ENCODE measurements at regions not wholly inside any gene's neighbourhood (a gene's known extent, or its start where the extent isn't known, plus 50 kb on each side); places are given as distances from the start of the nearest gene placed in this dataset.

DNA sequence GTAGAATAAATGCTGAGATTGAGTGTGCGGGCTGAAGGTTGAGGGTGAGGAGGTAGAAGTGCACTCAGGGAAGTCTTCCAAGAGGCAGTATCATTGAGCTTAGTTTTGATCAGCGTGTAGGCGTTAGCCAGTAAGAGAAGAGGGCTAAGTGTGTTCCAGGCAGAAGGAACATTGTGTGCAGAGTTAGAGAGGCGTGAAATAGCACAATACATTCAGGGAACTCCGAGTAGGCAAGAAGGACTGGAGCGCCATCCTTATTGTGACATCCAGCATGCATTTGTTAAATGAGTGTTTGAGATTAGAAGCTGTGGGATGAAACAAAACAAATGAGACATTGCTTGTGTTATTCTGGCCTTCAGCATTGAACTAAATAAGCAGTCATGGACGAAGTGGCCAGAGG, 140.9 kb upstream of the MKLN1 start:
- DNase-seq = no peak

DNA sequence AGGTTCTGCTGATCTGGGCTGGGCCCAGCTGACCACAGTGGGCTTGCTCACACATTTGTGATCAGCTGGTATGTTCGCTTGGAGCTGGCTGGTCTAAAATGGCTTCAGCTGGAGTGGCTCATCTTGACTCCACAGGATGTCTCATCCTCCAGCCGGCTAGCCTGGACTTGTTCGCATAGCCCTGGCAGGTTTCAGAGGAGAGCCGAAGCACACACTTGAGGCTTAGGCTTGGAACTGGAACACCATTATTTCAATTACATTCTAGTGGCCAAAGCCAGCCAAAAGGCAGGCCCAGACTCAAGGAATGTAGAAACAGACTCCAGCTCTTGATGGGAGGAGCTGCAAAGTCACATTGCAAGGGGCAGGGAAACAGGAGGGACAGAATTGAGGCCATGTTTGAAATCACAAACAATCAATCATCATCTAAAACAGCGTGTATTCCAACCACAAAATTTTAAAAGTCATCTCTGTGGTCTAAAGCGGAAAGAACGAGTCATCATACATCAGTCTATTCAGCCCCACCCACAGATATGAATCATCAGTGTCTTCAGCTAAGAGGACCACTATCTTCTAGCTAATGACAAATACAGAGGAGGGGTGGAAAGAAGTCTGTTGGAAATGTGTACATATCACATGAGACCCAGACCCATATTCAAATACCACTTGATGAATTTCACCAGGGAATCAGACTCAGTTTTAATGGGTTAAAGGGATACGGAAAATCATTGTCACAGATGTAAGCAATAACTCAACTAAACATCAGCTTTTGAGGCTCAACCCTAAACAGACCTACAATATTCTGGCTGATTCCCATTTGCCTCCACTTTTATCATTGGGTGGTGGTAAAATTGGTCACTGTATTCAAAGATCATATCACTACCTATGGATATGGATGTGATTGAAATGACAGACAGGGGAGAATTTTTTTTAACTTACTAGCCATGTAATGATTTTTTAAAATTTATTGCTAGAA, 139.0 kb upstream of the MKLN1 start:
- no peak for DNase-seq

DNA sequence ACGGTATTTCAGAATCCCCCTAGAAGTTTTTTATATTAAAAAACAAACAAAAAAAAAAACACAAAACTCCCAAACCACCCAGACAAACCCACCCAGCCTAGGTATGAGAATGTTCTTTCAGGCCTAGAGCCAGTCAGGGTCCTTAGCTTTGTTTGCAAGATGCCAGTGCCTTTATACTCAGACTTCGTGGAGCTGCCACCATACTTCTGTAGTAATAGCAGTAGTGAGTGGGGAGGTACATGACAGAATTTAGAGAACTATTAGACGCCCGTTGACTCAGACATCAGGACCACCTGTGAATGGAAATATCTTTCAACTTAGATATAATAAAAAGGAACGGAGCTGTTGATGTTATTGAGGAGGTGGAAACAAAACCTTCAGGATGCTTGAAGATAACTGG, 138.2 kb upstream of the MKLN1 start:
- no peak for DNase-seq

DNA sequence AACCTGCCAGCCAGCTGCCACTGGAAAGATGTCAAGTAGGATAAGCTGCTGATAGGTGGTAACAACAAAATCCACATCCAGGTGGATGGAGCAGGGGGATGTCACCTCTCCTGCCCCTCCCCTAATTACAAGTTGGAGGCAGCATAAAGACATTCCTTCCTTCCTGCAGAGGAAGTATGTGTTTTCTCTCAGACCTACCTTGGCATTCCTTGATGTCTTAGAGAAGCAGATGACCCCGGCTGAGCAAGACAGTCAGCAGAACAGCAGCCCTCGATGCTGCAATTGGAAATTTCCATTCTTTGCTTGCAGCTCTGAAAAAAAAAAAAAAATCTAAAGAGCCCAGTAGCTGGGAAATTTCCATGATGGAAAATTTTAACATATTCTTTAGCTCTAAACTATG, 137.5 kb upstream of the MKLN1 start:
- no peak for DNase-seq

DNA sequence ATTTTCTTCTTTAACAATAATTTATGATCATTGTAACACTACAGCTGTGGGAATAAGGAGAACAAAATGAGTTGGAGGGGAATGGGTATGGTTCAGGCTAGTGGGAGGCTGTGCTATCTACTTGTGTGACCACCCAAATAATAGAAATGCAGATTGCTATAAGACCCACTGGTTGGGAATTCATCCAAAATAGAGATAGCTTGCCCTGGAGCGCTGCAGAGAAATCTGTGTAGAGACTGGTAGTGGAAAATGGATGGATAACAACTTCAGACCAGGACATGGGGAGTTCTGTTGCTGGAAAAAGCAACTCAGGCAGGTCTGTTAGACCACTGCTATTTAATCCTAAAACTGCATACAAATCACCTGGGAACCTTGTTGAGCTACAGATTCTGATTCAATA, 137.1 kb upstream of the MKLN1 start:
- DNase-seq = no peak

DNA sequence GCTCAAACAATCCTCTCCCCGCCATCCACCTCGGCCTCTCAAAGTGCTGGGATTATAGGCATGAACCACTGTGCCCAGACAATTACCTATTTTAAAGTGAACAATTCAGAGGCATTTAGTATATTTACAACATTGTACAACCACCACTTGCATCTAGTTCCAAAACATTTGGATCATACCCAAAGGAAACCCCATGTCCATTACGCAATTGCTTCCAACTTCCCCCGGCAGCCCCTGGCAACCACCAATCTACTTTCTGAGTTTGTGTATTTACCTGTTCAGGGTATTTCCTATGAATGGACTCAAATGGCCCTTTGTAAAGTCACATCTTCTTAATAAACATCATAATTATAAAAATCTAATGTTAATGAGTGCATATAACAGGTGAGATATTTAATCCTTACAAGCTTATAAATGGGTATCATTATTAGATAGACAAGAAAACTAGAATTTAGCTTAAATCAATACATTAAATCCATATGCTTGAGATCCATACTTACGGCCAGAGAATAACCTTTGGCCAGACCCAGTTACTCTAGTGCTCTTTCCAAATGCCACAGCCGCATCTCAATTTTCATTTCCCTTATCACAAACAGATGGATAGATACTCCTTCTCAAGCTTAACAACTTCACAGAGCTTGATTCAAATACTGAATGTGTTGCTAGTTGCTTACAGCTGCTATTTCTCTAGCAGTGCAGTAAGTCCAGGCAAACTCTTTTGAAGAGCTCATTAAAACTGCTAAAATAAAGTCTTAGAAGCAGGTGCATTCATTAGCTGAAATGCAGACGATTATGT, 133.4 kb upstream of the MKLN1 start:
- DNase-seq = no peak

DNA sequence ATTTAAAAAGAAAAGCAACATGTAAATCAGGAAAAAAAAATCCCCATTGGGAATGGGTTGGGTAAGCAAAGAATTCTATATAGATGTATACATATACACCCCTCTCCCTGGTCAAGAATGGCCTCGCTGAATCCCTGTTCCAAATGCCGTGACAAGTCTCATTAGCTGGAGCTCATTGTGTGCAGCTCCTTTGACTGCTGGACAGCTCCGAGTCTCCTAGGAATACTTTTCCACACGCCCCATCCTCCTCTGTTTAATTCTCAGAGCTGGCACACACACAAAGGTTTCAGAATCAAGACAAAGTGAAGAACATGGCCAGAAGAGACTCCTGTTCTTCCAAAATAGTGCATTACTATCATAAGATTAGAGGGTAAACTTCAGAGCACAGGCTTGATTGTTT, 130.9 kb upstream of the MKLN1 start:
- peak; percentile 29 for DNase-seq

DNA sequence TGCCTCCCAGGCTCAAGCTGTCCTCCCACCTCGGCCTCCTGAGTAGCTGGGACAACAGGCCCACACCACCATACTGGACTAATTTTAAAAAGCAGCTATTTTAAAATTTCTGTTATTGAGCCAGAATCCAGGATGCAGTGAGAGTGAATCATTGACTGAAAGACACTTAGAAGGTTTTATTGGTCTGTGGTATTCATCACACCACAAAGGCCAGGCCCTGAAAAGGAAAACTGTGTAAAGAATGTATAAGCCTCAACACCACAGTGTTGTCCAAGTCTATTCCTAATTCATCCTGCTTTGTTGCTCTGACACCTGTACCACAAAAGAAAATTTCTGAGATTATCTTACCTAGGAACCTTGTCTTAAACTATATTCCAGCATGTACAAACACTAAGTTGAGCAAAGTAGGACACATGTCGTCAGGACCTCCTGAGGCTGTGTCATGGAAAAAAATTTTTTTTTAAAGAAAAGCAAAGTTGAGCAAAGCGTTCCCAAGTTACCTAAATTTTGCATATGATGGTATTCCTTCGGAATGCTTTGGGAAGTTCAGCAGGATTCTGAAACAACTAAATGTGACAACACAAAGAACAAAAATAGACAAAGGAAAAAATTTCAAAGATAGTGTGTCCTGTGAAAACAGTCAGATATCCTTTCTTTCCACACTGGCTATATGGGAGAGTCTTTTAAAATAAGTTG, 129.6 kb upstream of the MKLN1 start:
- DNase-seq = no peak

DNA sequence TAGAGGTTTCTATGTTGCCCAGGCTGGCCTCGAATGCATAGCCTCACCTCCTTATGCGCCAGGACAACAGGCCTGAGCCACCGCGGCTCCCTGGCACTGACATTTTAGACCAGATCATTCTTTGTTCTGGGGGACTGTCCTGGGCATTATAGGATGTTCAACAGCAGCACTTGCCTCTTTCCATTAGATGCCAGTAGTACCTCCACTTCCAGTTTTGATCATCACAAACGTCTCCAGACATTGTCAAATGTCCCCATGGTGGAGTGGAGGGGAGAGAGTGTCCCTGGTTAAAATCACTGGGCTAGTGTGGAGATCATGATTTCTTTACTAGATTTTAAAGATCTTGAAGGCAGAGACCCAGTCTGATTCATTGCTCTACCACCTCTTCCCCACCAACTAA, 125.2 kb upstream of the MKLN1 start:
- DNase-seq = no peak

DNA sequence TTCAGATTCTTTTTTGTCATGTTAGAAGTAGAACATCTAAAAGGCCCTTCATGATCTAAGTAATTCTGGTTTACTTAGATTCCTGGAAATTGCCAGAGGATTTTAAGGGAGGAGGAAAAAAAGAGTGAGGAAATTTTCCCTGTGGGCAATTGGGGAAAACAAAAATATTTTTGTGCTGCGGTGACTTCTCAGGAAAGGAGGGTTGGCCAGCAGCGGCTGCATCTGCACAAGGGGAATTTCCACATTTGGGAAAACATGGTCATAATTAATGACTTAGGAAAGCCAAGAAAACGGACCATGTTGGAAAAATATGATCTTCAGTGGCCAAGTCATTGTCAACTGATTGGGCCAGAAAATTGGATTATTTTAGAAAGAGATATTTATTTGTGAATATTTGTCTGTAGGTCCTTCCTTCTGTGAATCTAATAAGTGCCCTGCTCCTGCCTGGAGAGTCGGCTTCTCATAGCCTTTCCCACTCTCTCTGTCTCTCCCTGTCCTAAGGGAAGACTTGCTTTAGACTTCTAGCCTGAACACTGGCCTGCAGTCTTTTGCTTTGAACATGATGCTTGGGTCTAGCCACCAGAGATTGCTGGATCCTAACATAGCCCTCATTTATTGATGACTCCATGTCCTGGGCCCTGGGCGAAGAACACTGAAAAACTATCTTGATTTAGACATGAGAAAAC, 124.2 kb upstream of the MKLN1 start:
- DNase-seq = no peak

DNA sequence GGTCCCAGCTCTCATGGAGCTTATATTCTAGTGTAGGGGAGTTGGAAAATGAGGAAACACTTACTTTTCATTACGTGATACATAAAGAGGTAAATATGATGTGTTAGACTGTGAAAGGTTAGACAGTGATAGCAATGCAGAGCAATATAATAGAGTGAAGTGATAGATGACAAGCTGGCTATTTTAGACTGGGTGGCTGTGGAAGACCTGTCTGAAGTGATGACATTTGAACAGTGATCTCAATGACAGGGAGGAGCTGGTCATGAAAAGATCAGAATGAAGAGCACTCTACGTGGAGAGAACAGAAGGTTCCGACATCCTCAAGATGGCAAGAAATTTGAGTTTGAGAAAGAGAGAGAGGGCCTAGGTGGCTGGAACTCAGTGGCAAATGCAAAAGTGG, 118.9 kb upstream of the MKLN1 start:
- no peak for DNase-seq

DNA sequence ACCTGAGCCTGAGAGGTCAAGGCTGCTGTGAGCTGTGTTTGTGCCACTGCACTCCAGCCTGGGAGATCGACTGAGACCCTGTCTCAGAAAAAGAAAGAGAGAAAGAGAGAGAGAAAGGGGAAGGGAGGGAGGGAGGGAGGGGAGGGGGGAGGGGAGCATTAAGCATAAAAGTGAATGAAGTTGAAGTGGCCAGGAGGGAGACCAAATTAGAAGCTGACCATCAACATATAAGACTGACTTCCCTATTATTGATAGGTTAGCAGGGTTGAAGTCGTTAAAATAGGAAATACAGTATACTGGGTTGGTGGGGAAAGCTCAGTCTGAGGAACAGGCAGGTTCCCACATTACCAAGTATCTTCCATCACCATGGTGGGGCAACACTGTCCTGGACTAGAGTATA, 117.1 kb upstream of the MKLN1 start:
- no peak for DNase-seq

DNA sequence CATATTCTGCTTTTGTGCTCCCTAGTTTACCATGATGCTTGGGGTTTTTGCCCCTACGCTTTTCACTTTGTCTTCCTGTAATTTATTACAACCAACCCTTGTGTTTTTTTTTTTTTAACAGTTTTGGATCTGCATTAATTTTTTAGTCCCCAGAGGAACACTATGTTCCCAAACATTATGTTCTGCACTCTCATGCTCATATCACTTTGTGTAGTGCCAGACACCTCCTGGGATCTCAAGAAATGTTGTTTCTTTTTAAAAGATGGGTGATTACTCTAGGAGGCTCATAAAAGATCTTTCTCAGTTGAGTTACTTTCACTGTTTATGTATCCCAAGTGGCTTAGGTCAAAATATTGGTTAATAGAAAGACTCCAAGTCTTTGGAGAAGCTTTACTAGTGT, 116.2 kb upstream of the MKLN1 start:
- DNase-seq = no peak

DNA sequence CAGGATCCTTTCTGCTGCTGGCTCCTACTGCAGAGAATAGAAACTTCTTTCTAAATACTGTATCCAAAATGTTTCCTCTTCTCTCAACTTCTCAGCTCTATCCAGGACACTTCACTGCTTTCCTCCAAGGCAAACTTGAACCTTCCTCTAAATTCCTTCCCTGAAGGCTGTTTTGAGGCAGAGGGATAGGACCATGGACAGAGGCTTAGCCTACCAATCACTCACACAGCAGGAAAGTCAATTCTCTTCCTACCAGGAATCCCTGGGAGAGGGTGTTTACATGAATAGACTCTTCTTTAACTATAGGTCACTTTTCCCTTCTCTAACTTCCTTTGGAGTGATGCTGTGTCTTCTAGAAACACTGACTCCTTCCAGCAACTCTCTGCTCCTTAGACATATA, 115.6 kb upstream of the MKLN1 start:
- peak; percentile 30 for DNase-seq

DNA sequence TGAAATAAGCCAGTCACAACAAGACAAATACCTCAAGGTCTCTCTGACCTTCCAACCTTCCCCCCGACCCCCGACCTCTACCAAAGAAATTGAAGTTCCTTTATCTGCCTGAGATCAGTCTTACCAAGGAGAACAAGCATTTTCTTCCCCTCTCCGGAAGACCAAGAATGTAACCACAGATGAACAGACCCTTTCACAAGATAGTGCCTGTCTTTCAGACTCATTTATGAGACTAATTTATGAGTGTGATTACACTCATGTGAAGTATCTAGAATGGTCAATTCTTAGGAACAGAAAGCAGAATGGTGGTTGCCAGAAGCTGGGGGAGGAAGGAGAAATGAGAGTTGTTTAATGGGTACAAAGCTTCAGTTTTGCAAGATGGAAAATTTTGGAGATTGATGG, 108.9 kb upstream of the MKLN1 start:
- no peak for DNase-seq

DNA sequence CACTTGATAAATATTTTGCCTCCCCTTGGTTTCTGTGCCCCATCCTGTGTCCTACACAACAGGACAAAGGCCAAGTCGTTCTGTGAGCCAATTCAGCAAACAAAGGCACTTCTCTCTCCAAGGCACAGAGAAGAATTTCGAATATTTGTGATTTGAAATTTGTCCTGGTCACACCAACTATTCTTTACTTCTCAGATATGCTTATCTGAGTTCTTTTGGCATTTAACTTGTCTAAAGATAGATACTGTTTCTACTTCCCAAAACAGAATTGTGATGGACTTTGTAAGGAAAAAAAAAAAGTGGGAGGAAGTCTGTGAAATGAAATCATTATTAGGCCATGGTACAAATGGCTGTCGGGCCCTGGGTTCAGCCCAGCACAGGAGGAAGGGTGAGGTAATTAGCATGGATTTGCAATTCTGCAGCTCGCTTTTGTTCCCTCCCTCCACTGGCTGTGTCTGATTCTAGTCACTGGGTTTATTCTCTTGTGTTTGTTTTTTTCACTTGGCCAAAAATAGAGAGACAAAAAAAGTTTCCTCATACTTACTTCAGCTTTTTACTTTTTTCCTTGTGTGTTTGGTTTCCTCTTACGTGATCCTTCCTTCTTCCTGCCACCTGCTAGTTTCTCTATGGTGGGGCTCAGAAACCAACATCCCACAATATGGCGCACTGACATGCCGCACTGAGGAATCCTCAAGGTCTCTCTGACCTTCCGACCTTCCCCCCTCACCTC, 108.2 kb upstream of the MKLN1 start:
- no peak for DNase-seq

DNA sequence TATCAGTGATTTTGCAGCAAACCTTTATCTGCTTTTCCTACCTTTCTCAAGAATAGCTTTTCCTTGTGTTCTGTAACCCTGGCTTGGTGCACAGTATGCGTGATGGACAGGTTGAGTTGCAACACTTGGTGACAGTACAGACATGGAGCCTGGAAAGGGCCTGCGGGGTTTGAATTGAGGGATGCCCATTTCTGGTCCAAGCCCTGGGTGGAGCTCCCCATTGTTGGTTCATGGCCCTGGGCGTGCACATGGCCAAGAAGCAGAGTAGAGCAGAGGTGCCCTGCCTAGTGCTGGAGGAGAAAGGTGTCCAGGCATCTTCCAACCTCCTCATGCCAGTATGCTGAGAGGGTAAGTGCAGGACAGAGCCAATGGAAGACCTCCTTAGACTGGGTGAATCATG, 106.6 kb upstream of the MKLN1 start:
- DNase-seq = no peak

DNA sequence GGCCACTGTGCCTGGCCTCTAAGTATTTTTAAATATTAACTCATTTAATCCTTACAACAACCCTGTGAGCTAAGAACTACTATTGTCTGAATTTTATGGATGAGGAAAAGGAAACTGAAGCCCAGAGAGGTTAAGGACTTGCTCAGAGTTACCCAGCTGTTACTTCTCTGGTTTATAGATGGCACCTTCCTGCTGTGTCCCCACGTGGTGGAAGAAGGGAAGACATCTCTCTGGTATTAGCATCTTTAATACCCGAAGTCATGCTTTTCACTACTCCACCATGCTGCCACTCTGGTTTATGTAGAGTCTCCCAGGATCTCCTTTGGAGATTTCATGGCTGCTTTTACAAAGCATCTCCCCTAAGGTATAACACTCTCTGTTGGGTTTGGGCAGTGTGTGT, 105.5 kb upstream of the MKLN1 start:
- DNase-seq = no peak

DNA sequence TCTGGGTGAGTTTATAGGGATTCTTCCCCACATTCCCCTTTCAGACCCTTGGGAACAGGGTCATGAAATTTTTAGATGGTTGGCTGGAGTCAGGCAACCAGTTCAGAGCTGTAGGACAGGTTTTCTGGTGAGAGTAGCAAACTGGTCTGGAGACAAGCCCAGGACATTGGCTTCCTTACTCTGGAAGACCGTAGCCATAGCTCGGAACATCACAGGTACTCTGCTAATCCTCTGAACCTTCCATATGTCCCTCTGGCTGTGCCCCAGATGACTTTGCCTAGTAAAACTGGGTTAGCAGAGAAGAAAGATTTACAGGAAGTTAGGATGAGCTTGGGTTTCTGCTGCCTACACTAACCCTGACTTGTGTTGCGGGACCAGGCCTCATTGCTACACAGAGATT, 104.5 kb upstream of the MKLN1 start:
- no peak for DNase-seq

DNA sequence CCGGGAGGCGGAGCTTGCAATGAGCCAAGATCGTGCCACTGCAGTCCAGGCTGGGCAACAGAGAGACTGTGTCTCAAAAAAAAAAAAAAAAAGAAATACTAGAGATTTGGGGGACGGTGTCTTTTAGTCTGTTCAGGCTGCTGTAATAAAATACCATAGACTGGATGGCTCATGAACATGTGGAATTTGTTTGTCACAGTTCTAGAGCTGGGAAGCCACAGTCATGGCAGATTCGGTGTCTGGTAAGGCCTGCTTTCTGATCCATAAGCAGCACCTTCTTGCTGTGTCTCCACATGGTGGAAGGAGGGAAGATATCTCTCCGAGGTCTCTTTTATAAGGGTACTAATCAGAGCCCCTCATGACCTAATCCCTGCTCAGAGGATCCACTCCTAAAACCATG, 102.7 kb upstream of the MKLN1 start:
- DNase-seq = no peak

Data from left kidney (tissue), 1 donor.